SK-N-MC (cell line): ENCODE measurements at regions not wholly inside any gene's neighbourhood (a gene's known extent, or its start where the extent isn't known, plus 50 kb on each side); places are given as distances from the start of the nearest gene placed in this dataset.

Experiments used
- EZH2 ChIP-seq: fragments of 200-600 bp; sonication (generic); IDR thresholded peaks from one replicate; pipeline ENCODE4 v1.6.1; 2017; ENCODE audit warnings: antibody characterized with exemption
- FOXP2 ChIP-seq: optimal IDR thresholded peaks from 2 replicates; pipeline ENCODE3; 2011; ENCODE audit warnings: mild to moderate bottlenecking, moderate library complexity; ENCODE audit not compliant: insufficient read depth; ENCODE audit errors: extremely low read length, control extremely low read depth
- POLR2AphosphoS5 ChIP-seq: IDR thresholded peaks from 2 replicates; pipeline ENCODE4 v1.6.1; 2012; ENCODE audit warnings: mild to moderate bottlenecking, low read depth, low read length, borderline replicate concordance

DNA sequence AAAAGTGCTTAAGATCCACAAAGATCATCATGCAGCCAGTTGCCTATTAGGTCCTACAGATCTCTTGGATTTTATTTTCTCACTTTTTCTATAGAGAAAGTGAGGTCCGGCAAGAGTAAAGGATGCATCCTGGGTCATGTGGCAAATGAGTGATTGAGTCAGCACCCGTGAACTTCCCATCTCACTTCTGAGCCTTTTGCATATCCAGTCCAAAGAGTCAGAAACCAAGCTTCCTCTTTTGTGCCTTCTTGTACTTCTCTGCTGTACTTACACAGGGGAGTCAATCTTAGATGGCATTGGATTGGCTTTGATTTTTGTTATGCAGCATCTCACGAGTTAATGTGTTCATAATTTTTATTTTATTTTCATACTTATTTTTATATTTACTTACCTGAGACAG, 114.2 kb upstream of the IRX5 start:
- TF ChIP-seq EZH2 (no peak), POLR2AphosphoS5 (no peak), FOXP2 (no peak)
